H1 (cell line): ENCODE measurements at regions not wholly inside any gene's neighbourhood (a gene's known extent, or its start where the extent isn't known, plus 50 kb on each side); places are given as distances from the start of the nearest gene placed in this dataset.
A peak's percentile ranks its signal among the peaks of the same experiment; 100 is the strongest.

Experiments used
- CTCF ChIA-PET: fragments of 300-600 bp; sonication (Branson Sonifier 250); formaldehyde crosslinking; loops from one replicate; lab custom pipeline; 2021; ENCODE audit not compliant: partially characterized antibody; lab: Charles Lee
- POLR2A ChIA-PET: fragments of 300-600 bp; sonication (Branson Sonifier 250); formaldehyde crosslinking; loops from one replicate; lab custom pipeline; 2021; ENCODE audit warnings: inconsistent platforms; ENCODE audit not compliant: partially characterized antibody; lab: Charles Lee
- DNase-seq, 2 experiments: peaks; one replicate each; pipeline versions ENCODE4 v3.0.0 to v3.0.0-alpha.2; 2010 to 2022; ENCODE audit warnings: low spot score in 2 of 2, low read depth in 1 of 2, mixed read lengths in 1 of 2
- FAIRE-seq: peaks from 2 replicates; lab custom pipeline; 2011; peaks lifted over from hg19 to GRCh38; lab: Jason Lieb, UNC
- H2AFZ ChIP-seq: 2 replicates; pipeline ENCODE4 v1.8.1; 2012; ENCODE audit warnings: low read length, inconsistent platforms
- H2AK5ac ChIP-seq: 2 replicates; pipeline ENCODE4 v1.6.1; 2013; ENCODE audit warnings: low read depth, low read length
- H2BK120ac ChIP-seq: replicated peaks from 2 replicates; pipeline ENCODE3; 2013; ENCODE audit warnings: low read depth, low read length, inconsistent platforms
- H2BK12ac ChIP-seq: 2 replicates; pipeline ENCODE4 v1.6.1; 2013; ENCODE audit warnings: low read depth, low read length
- H2BK15ac ChIP-seq: 2 replicates; pipeline ENCODE4 v1.6.1; 2013; ENCODE audit warnings: low read length
- H2BK20ac ChIP-seq: 2 replicates; pipeline ENCODE4 v1.6.1; 2013; ENCODE audit warnings: low read length
- H2BK5ac ChIP-seq: 2 replicates; pipeline ENCODE4 v1.6.1; 2013; ENCODE audit warnings: low read depth, low read length
- H3K14ac ChIP-seq: 2 replicates; pipeline ENCODE4 v1.6.1; 2013; ENCODE audit warnings: inconsistent platforms; ENCODE audit not compliant: insufficient read length
- H3K18ac ChIP-seq: 2 replicates; pipeline ENCODE4 v1.6.1; 2013; ENCODE audit warnings: low read length; ENCODE audit errors: extremely low read depth
- H3K23ac ChIP-seq: 2 replicates; pipeline ENCODE4 v1.6.1; 2013; ENCODE audit warnings: inconsistent platforms; ENCODE audit not compliant: insufficient read length
- H3K23me2 ChIP-seq: 2 replicates; pipeline ENCODE4 v1.6.1; 2013; ENCODE audit warnings: low read depth, low read length
- H3K27ac ChIP-seq: 2 replicates; pipeline ENCODE4 v1.6.1; 2011; ENCODE audit warnings: low read depth, low read length, inconsistent platforms
- H3K27me3 ChIP-seq, 4 experiments: replicated peaks in 1 of 4; 1 replicate in 1 of 4; 2 replicates in 3 of 4; pipeline versions ENCODE4 v1.6.1 to v1.8.1; 2011 to 2013; ENCODE audit warnings: low read length in 3 of 4, mild to moderate bottlenecking in 3 of 4, inconsistent platforms in 2 of 4, mixed read lengths in 2 of 4, moderate library complexity in 1 of 4; ENCODE audit not compliant: control insufficient read depth in 3 of 4, insufficient read depth in 3 of 4; ENCODE audit errors: extremely low read depth in 1 of 4
- H3K36me3 ChIP-seq, 4 experiments: 2 replicates each; pipeline versions ENCODE4 v1.6.1 to v1.8.1; 2011 to 2013; ENCODE audit warnings: mild to moderate bottlenecking in 4 of 4, low read length in 3 of 4, moderate library complexity in 2 of 4, control low read depth in 1 of 4, inconsistent platforms in 1 of 4; ENCODE audit not compliant: insufficient read depth in 4 of 4, control insufficient read depth in 2 of 4
- H3K4ac ChIP-seq: replicated peaks from 2 replicates; pipeline ENCODE3; 2013; ENCODE audit warnings: low read length, low read depth, mixed read lengths, inconsistent platforms; ENCODE audit not compliant: insufficient read length
- H3K4me1 ChIP-seq, 4 experiments: replicated peaks in 1 of 4; 1 replicate in 1 of 4; 2 replicates in 3 of 4; pipeline versions ENCODE4 v1.6.1 to v1.8.1; 2011 to 2013; ENCODE audit warnings: low read length in 3 of 4, inconsistent platforms in 2 of 4, mixed read lengths in 1 of 4; ENCODE audit not compliant: insufficient read depth in 4 of 4, control insufficient read depth in 3 of 4
- H3K4me2 ChIP-seq, 2 experiments: 2 replicates each; pipeline versions ENCODE4 v1.6.1 to v1.8.1; 2011 to 2013; ENCODE audit warnings: low read depth in 2 of 2, low read length in 2 of 2, control low read depth in 1 of 2, inconsistent platforms in 1 of 2, mild to moderate bottlenecking in 1 of 2; ENCODE audit not compliant: insufficient read depth in 1 of 2
- H3K4me3 ChIP-seq, 4 experiments: fragments of 200-600, 300-600 bp in 1 of 4; sonication (generic), shearing (Covaris generic), sonication (Bioruptor Twin) in 1 of 4; 2 replicates each; pipeline versions ENCODE4 v1.5.1 to v1.8.1; 2011 to 2016; ENCODE audit warnings: low read length in 4 of 4, low read depth in 3 of 4, control low read depth in 2 of 4, inconsistent platforms in 2 of 4, mild to moderate bottlenecking in 2 of 4, mixed read lengths in 1 of 4, moderate library complexity in 1 of 4; ENCODE audit not compliant: insufficient read depth in 2 of 4; ENCODE audit errors: extremely low read depth in 1 of 4
- H3K56ac ChIP-seq: replicated peaks from 2 replicates; pipeline ENCODE3; 2013; ENCODE audit warnings: low read depth, mild to moderate bottlenecking, mixed read lengths, low read length, inconsistent platforms; ENCODE audit not compliant: insufficient read length
- H3K79me1 ChIP-seq: 2 replicates; pipeline ENCODE4 v1.6.1; 2013; ENCODE audit warnings: low read depth, low read length, control low read depth
- H3K79me2 ChIP-seq, 2 experiments: 2 replicates each; pipeline versions ENCODE4 v1.6.1 to v1.8.1; 2012 to 2013; ENCODE audit warnings: low read length in 2 of 2, mild to moderate bottlenecking in 2 of 2, inconsistent platforms in 1 of 2; ENCODE audit not compliant: insufficient read depth in 2 of 2, control insufficient read depth in 1 of 2
- H3K9ac ChIP-seq, 4 experiments: replicated peaks in 1 of 4; 1 replicate in 1 of 4; 2 replicates in 3 of 4; pipeline versions ENCODE4 v1.6.1 to v1.8.1; 2011 to 2013; ENCODE audit warnings: low read depth in 3 of 4, low read length in 3 of 4, control low read depth in 2 of 4, mild to moderate bottlenecking in 2 of 4, moderate library complexity in 2 of 4, inconsistent platforms in 1 of 4; ENCODE audit errors: extremely low read depth in 1 of 4
- H3K9me3 ChIP-seq, 2 experiments: 2 replicates each; pipeline versions ENCODE4 v1.6.1 to v1.8.1; 2012 to 2013; ENCODE audit warnings: mild to moderate bottlenecking in 2 of 2, moderate library complexity in 2 of 2, control low read depth in 1 of 2, inconsistent platforms in 1 of 2, low read depth in 1 of 2, low read length in 1 of 2, mixed read lengths in 1 of 2; ENCODE audit not compliant: insufficient read depth in 2 of 2
- H4K20me1 ChIP-seq, 2 experiments: replicated peaks in 1 of 2; 2 replicates each; pipeline versions ENCODE3 to v1.8.1; 2011 to 2013; ENCODE audit warnings: inconsistent platforms in 2 of 2, low read length in 2 of 2, mild to moderate bottlenecking in 1 of 2; ENCODE audit not compliant: insufficient read depth in 2 of 2, control insufficient read depth in 1 of 2
- H4K5ac ChIP-seq: 2 replicates; pipeline ENCODE4 v1.6.1; 2013; ENCODE audit warnings: low read length, low read depth, mixed read lengths, inconsistent platforms; ENCODE audit not compliant: insufficient read length
- H4K8ac ChIP-seq: 2 replicates; pipeline ENCODE4 v1.8.0; 2013; ENCODE audit warnings: mild to moderate bottlenecking, moderate library complexity, low read length, inconsistent platforms; ENCODE audit not compliant: insufficient read depth; ENCODE audit errors: extremely low read depth
- H4K91ac ChIP-seq: replicated peaks from 2 replicates; pipeline ENCODE3; 2013; ENCODE audit warnings: low read length, mixed read lengths, inconsistent platforms; ENCODE audit not compliant: insufficient read length
- E2F6 ChIP-seq: IDR thresholded peaks from 2 replicates; pipeline ENCODE4 v1.6.1; 2012; ENCODE audit warnings: inconsistent platforms
- POLR2A ChIP-seq, 2 experiments: IDR thresholded peaks; 1 replicate in 1 of 2; 2 replicates in 1 of 2; pipeline ENCODE4 v1.6.1; 2011; ENCODE audit warnings: low read depth in 2 of 2, low read length in 2 of 2, mild to moderate bottlenecking in 2 of 2; ENCODE audit errors: control extremely low read depth in 1 of 2
- SIRT6 ChIP-seq: IDR thresholded peaks from one replicate; pipeline ENCODE4 v1.7.1; 2012; ENCODE audit warnings: low read length, inconsistent platforms
- TAF1 ChIP-seq: IDR thresholded peaks from 2 replicates; pipeline ENCODE4 v1.6.1; 2011; ENCODE audit warnings: mild to moderate bottlenecking, low read depth, low read length
- TCF12 ChIP-seq: IDR thresholded peaks from 2 replicates; pipeline ENCODE4 v1.6.1; 2011; ENCODE audit warnings: low read depth, mild to moderate bottlenecking, low read length

DNA sequence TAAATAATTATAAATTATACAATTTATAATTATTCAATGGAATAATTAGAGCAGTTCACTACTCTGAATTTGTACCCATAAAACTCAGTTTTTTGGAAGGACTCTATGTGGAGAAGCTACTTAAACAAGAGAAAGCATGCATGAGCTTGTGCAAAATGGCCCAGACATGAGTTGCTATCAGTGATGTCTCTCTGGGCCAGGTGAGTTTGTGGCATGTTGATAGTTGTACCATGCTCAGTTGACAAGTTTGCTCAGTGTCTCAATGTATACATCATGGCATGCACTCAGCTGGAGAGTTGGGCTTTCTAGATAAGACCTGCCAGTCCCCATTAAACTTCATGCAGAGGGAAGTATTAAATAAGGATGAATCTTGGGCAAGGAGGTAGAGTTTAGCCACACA lies 153.8 kb upstream of the TACR1 start:
- POLR2A ChIA-PET: no interaction called here
- H2AK5ac ChIP-seq: no peak overlapping the region

More for the DNA sequence above, 153.8 kb upstream of the TACR1 start:
- H3K4me2 ChIP-seq: no peak overlapping the region
- no peak overlapping the region for H4K5ac ChIP-seq
- no peaks in the 10 kb centered on the region for H3K4me1 ChIP-seq
- no peaks in the 10 kb centered on the region for H3K27me3 ChIP-seq
- no peak overlapping the region for H2BK20ac ChIP-seq
- no peak overlapping the region for H3K23ac ChIP-seq
- H4K91ac ChIP-seq: no peak overlapping the region
- DNase-seq: no peak
- H3K18ac ChIP-seq: no peak overlapping the region
- H2BK5ac ChIP-seq: no peak overlapping the region
- FAIRE-seq: no peak
- H4K8ac ChIP-seq: no peak overlapping the region
- H3K27ac ChIP-seq: no peak overlapping the region
- H3K23me2 ChIP-seq: no peaks in the 10 kb centered on the region
- no peaks in the 10 kb centered on the region for H3K79me2 ChIP-seq
- H3K4ac ChIP-seq: no peak overlapping the region
- H4K20me1 ChIP-seq: no peaks in the 10 kb centered on the region
- H2BK15ac ChIP-seq: no peak overlapping the region
- no peak overlapping the region for H3K56ac ChIP-seq
- TF ChIP-seq TCF12 (no peak), TAF1 (no peak), POLR2A (IDR thresholded peaks at IDR 0.05; ENCODE audit: control extremely low read depth in 1 of 2, low read depth in 2 of 2, low read length in 2 of 2) (no peak), SIRT6 (no peak), E2F6 (no peak)
- peak overlapping the region; percentile 29; the same call in 1 of the 2 replicates for H2AFZ ChIP-seq
- H3K4me3 ChIP-seq: no peak overlapping the region
- H3K79me1 ChIP-seq: no peaks in the 10 kb centered on the region; the same call in 1 of the 2 replicates
- CTCF ChIA-PET: interaction anchor here (0.5 to 0.6 kb wide), 2 partner anchors 33 to 52 kb away, joined by 3 read pairs; no protein-coding TSS in a partner anchor
- H2BK120ac ChIP-seq: no peak overlapping the region
- H3K14ac ChIP-seq: no peak overlapping the region
- no peak overlapping the region for H3K9ac ChIP-seq
- H2BK12ac ChIP-seq: no peak overlapping the region
- no peaks in the 10 kb centered on the region for H3K36me3 ChIP-seq
- 0 out of 4 replicates have a peak, but pooled peaks cover 0 to 2% of the 10 kb centered on the region in 2 experiments for H3K9me3 ChIP-seq
